H4 (cell line): ENCODE measurements at regions not wholly inside any gene's neighbourhood (a gene's known extent, or its start where the extent isn't known, plus 50 kb on each side); places are given as distances from the start of the nearest gene placed in this dataset.

Experiments
- DNase-seq: peaks from one replicate; pipeline ENCODE4 v3.0.0-alpha.2; 2015; ENCODE audit warnings: low spot score

- no peak for DNase-seq
These were observed 197.5 kb downstream of the OTOR start for GRCh38 chr20:16945619-16946018.

GRCh38 chr20:16946097-16946496 is 197.9 kb downstream of the OTOR start:
- no peak for DNase-seq

GRCh38 chr20:16947479-16947878 is 199.3 kb downstream of the OTOR start:
- no peak for DNase-seq

- DNase-seq = no peak
These were observed 203.7 kb downstream of the OTOR start for GRCh38 chr20:16951876-16952275.

- no peak for DNase-seq
These were observed 204.8 kb downstream of the OTOR start for GRCh38 chr20:16952965-16953364.

DNA sequence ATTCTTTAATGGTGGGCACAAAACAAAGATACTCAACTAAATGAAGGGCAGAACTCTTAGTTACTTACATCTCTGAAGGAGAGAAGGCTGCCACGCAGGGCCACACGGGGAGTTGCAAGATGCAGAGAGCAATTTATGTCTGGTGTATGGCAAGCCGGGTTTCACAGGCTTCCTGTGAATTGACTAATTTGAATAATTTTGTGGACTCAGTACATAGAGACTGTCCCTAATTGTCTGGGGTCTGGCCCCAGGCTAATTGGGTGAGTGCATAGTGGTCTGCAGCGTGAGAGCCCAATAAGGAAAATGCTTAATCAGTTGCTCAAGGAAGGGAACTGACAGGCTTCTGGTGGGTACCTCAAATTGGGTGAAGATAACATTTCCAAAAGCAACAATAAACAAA is 205.7 kb downstream of the OTOR start:
- no peak for DNase-seq

DNA sequence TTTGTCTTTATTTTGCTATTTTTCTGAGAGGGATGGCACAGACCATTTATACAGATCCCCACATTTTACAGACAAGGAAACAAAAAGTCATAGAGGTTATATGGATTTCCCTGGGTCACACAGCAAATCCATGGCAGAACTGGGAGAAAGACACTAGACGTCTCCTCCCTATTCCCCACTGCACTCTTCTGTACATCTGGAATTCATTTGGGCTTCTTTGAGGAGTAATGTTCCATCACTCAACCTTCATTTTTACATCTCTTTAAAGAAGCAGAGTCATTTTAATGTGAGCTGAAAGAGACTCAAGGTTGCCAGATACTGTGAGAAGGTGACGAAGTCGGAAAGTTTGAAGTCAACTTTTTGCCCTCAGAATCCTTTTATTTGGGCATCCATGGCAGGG is 207.3 kb downstream of the OTOR start:
- no peak for DNase-seq

GRCh38 chr20:16955971-16956370 is 207.8 kb downstream of the OTOR start:
- DNase-seq = no peak

- DNase-seq = no peak
These were observed 217.2 kb downstream of the OTOR start for GRCh38 chr20:16965401-16965800.

DNA sequence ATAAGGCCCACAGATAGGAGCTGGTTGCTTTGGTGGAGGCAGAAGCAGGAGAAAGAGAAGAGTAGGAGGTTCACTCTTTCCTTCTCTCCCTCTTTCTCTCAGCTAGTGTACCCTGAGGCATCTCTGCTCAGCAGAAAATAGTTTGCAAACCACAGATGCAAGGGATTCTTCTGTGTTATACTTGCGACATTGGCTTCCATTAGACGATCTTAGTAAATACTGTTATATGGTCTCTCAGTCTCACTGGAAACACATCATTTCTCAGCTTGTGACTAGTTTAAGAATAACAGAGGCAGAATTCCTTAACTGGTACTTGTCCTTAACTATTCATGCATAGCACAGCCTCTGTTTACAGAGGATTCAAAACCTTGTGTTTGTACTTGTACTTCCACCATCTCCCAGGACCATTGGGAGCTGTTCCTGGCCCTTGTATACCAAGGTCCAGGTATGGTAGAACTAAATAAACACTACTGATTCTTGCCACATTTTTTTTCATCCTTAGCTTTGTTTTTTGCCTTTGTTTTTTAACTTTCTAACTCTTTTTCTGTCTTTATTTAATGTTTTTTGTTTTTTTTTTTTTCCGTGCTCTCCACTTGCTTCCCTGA is 218.2 kb downstream of the OTOR start:
- no peak for DNase-seq

GRCh38 chr20:16968099-16968498 is 219.9 kb downstream of the OTOR start:
- DNase-seq = no peak

DNA sequence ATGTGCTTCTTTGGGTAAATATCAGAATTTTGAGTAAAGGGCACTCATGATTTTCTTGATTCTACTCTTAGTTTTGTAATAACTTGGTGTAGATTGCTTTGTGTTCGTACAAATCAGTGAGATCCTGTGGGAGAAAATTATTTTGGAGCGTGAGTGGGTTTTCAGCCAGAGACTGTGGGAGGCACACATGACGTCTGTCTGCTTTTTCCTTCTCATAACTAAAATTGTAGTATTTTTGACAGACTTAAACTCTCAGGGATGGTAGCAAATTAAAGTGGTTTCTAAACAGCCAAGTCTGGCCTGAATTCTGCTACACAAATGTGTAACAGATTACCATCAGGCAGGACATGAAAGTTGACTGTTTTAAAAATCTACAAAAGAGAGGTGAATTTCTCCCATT is 222.6 kb downstream of the OTOR start:
- DNase-seq = no peak

- DNase-seq = no peak
These were observed 226.1 kb downstream of the OTOR start for GRCh38 chr20:16974080-16974854.

DNA sequence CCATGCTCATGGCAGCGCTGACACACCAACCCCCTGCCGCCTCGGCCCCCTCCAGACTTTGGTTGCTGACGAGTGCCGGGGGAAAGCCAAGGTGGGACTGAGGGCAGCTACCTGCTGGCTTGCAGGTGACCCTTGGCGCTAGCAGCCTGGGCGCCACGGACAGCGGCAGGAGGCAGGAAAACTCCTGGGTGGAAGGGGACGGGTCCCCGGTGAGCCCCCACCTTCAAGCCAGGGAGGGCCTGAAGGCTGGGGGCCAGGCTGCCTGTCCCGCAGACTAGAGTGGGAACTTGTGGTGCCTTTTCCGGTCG is 226.7 kb downstream of the OTOR start:
- no peak for DNase-seq

DNA sequence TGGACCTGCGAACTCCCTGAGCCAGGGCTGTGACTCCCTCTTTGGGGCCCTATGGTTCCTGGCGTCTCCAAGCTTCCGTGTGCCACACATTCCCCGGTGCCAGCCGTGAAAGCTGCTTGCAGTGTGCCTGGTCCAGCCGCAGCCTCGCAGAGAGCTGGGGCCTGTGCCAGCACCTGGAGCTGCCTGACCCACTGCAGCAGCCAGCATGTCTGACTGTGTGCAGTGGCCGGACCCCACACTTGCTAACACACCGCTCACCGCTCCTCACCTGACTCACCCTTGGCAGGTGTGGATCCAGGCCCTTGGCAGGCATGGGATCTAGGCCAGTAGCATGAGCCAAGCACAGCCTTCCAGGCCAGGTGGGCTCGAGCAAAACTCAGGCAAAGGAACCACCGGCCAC is 227.5 kb downstream of the OTOR start:
- DNase-seq = no peak

GRCh38 chr20:16978497-16978896 is 230.3 kb downstream of the OTOR start:
- no peak for DNase-seq

DNA sequence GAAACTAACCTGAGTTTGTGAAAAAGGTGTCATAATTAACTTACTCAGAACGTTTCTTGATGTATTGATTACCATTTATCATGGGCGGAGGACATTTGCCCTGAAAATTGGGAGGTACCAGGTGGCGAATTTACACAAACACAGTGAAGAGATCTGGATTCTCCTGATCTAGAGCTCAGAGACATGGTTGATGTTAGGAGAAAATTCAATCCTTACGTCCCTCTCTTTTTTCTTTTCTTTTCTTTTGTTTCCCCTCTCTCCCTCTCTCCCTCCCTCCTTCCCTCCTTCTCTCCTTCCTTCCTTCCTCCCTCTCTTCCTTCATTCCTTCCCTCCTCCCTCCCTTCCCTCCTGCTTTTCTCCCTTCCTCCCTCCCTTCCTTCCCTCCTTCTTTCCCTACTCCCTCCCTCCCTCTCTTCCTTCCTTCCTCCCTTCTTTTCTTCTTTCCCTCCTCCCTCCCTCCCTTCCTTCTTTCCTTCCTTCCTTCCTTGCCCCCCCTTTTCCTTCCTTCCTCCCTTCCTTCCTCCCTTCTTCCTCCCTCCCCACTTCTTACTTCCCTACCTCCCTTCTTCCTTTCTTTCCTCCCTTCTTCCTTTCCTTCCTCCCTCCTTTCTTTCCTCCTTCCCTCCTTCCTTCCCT is 234.1 kb downstream of the OTOR start:
- DNase-seq = no peak

GRCh38 chr20:16984481-16984880 is 236.3 kb downstream of the OTOR start:
- no peak for DNase-seq

DNA sequence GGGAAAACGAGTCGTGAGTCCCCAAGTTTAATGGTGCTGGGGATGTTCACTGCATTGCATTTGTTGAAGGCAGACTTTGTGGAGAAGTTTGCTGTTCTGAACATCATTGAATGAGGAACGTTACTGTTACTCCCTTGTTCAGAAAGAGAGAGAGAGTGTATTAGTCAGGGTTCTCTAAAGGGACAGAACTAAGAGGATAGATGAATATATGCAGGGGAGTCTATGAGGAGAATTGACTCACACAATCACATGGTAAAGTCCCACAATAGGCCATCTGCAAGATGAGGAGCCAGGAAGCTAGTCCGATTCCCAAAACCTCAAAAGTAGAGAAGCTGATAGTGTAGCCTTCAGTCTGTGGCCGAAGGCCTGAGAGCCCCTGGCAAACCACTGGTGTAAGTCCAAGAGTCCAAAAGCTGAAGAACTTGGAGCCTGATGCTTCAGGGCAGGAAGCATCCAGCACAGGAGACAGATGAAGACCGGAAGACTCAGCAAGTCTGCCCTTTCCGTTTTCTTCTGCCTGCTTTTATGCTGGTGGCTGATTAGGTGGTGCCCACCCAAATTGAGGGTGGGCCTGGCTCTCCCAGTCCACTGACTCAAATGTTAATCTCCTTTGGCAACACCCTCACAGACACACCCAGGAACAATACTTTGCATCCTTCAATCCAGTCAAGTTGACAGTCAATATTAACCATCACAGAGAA is 223.5 kb upstream of the PCSK2 start:
- DNase-seq = no peak

DNA sequence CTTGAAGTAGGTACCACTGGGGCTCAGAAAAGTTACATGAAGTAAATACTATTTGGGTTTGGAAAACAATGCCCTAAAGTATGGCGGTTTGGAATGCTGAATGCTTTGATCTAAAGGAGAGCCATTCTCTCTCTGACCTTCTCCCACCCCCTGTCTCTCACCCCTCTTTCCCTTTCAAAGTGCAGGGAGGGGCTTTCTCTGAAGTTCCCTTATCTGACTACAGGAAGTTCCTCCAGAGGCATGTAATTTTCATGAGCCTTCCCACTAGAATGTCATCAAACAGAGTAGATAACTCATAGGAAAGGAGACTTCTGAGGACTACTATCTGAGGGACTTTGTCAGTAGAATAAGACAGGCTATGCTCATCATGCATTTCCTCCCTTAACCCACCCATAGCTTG is 216.7 kb upstream of the PCSK2 start:
- no peak for DNase-seq

DNA sequence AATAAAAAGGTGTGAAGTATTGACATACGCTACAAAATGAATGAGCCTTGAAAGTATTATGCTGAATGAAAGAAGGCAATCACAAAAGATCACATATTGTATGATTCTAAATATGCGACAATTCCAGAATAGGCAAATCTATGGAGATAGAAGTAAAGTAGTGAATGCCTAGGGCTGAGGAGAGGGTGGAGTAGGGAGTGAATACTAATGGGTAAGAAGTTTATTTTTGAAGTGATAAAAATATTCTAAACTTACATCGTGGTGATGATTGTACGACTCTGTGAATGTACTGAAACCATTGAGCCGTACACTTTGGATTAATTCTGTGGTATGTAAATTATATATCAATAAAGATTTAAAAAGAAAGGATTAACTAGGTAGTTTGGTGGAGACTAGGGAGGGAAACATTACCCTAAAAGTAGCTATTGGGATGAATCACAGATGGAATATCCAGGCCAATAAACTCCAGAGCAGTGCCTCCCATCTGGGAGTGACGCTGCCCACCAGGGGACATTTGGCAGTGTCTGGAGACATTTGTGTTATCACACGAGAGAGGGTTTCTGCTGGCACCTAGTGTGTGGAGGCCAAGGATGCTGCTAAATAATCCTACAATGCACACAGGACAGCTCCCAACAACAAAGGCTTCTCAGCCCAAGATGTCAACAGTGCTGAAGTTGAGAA is 214.2 kb upstream of the PCSK2 start:
- DNase-seq = no peak

DNA sequence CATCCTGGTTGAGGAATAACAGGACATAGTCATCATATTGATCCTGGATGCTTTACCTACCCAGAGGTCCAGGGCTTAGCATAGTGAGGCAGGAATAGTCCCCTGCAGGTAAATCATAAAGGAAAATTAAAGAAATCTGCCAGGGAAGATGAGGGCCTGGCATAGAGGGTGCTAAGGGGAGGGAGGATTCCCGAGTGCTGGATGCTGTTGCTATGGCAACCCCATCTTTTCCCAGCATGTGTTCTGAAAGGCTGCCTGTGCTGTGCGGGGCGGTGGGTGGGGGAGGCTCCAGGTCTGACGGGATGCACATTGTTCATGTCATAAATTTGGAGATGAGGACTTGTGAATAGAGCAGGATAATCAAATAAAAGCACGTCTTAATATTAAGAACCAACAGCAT is 212.6 kb upstream of the PCSK2 start:
- no peak for DNase-seq
